ENCODE measurements at regions not wholly inside any gene's neighbourhood (a gene's known extent, or its start where the extent isn't known, plus 50 kb on each side); places are given as distances from the start of the nearest gene placed in this dataset.

DNA sequence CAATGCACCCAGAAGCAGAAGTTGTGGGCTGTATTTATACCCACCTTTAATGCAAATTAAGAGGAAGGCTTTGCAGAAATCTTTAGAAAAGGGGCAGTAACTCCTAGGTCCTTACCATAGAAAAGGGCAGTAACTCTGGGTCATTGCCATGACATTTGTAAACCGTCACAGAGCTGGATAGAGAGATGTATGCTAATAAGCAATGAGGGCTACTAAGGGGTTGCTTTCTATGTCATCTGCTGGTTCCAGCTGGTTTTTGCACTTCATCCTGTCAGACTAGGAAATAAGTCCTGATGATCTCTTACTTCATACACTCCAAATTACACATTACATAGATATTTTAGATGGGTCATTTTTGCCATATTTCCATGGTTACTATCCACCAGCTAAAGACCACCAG is 299.1 kb upstream of the TYRP1 start:
- TF ChIP-seq, protein P1, sequence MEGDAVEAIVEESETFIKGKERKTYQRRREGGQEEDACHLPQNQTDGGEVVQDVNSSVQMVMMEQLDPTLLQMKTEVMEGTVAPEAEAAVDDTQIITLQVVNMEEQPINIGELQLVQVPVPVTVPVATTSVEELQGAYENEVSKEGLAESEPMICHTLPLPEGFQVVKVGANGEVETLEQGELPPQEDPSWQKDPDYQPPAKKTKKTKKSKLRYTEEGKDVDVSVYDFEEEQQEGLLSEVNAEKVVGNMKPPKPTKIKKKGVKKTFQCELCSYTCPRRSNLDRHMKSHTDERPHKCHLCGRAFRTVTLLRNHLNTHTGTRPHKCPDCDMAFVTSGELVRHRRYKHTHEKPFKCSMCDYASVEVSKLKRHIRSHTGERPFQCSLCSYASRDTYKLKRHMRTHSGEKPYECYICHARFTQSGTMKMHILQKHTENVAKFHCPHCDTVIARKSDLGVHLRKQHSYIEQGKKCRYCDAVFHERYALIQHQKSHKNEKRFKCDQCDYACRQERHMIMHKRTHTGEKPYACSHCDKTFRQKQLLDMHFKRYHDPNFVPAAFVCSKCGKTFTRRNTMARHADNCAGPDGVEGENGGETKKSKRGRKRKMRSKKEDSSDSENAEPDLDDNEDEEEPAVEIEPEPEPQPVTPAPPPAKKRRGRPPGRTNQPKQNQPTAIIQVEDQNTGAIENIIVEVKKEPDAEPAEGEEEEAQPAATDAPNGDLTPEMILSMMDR (IDR thresholded peaks at IDR 0.05), result no peak
- no peak for TF ChIP-seq POLR2A (IDR thresholded peaks at IDR 0.05)
- TF ChIP-seq EP300 (IDR thresholded peaks at IDR 0.05; ENCODE audit: low read depth), result no peak
- TF ChIP-seq POLR2AphosphoS5 (IDR thresholded peaks at IDR 0.05), result no peak

Measured in transverse colon (tissue), 4 donors.